GM12873 (cell line): ENCODE measurements at regions not wholly inside any gene's neighbourhood (a gene's known extent, or its start where the extent isn't known, plus 50 kb on each side); places are given as distances from the start of the nearest gene placed in this dataset.

Experiments used
- TF ChIP-seq, protein P1 (sequence below): IDR thresholded peaks from 2 replicates; pipeline ENCODE4 v1.5.1; 2012; ENCODE audit warnings: low read depth, mild to moderate bottlenecking, moderate library complexity, low read length, control low read depth; ENCODE audit not compliant: insufficient read depth; ENCODE audit errors: missing control alignments

DNA sequence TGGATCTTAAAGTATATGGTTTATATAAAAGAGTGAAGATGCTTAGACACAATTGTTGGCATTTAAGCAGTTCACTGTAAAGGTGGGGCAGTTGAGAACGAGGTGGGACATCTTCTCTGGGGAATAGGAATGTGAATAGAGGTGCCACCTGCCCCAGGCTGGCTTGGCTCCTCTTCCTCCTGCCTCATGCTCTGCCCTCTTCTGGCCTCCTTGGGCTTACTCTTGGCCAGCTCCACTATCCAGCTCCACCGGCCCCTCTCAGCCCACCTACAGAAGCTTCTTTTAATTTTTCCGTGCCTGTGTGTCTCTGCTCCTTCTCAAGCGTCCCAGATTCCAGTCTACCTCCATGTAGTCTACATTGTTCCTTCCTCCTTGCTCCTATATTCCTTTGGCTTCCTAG is 122.1 kb downstream of the NUF2 start:
- TF ChIP-seq, protein P1, sequence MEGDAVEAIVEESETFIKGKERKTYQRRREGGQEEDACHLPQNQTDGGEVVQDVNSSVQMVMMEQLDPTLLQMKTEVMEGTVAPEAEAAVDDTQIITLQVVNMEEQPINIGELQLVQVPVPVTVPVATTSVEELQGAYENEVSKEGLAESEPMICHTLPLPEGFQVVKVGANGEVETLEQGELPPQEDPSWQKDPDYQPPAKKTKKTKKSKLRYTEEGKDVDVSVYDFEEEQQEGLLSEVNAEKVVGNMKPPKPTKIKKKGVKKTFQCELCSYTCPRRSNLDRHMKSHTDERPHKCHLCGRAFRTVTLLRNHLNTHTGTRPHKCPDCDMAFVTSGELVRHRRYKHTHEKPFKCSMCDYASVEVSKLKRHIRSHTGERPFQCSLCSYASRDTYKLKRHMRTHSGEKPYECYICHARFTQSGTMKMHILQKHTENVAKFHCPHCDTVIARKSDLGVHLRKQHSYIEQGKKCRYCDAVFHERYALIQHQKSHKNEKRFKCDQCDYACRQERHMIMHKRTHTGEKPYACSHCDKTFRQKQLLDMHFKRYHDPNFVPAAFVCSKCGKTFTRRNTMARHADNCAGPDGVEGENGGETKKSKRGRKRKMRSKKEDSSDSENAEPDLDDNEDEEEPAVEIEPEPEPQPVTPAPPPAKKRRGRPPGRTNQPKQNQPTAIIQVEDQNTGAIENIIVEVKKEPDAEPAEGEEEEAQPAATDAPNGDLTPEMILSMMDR = no peak

DNA sequence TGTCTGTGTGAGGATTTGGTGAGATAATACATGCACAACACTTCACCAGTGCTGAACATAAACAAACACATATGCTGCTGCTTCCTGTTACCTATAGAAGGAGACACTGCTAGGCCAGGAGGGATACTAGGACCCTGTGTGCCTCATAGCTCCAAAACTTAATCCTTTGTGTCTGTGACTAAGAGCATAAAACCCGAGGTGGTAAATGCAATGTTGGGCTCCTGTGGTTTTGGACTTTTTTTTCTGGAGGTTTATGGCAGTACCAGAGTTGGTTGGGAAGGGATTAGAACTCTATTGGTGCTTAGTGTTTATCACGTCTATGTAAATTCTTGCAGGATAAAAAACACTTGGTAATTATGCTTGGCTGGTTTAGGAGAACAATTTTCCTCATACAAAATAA is 122.9 kb downstream of the NUF2 start:
- TF ChIP-seq, protein P1 = no peak

DNA sequence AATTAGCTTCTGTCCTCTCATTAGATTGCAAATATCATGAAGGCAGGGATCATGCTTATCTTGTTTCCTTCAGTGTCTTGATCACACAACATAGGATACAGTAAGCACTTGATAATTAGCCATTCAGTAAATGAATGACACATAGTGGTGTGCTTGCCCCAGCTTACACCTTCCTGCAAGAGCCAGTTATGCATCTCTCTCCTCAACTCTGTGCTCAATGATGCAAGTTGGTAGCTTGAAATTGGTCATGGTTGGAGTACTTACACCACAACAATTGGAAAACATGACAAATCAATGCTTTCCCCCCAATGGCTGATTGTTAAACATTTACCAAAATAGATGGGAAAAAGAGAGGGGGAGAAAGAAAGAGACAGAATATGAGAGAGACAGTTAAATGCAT is 129.2 kb downstream of the NUF2 start:
- TF ChIP-seq, protein P1 = no peak

DNA sequence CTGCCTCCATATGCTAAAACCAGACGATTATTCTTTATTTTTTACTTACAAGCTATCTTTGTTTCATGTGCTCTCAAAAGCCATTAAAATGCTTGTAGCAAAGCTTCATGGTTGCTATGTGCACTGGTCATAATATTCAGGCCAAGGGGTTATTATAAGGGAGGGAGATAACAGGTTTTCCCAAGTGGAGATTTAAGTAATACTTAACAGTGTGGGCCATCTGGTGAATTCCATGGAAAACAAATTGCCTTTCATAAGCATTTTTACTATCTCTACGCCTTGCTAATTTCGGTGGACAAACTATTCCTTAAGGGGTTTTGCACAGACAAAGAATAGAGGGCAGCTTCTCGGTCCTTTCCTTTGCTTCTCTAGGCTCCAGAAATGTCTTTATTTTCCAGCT is 137.8 kb downstream of the NUF2 start:
- TF ChIP-seq, protein P1 = no peak

DNA sequence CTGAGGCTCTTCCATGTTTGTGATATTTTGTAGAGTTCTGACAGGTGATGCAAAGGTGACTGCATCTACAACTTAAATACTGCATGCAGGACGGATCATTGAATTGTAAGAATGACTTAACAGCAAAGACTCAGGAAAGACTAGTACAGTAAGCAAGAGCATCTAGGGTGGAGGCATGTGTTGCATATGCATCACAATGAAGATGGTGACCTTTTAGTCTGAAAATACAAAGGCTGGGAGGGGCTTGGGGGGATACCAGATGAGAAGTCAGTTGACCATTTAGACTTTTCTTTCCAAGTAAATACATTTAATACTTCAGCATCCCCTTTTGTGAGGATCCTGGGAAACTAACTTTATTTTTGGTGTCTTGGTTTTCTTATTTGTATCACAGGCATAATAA is 145.5 kb downstream of the NUF2 start:
- TF ChIP-seq, protein P1 = no peak

DNA sequence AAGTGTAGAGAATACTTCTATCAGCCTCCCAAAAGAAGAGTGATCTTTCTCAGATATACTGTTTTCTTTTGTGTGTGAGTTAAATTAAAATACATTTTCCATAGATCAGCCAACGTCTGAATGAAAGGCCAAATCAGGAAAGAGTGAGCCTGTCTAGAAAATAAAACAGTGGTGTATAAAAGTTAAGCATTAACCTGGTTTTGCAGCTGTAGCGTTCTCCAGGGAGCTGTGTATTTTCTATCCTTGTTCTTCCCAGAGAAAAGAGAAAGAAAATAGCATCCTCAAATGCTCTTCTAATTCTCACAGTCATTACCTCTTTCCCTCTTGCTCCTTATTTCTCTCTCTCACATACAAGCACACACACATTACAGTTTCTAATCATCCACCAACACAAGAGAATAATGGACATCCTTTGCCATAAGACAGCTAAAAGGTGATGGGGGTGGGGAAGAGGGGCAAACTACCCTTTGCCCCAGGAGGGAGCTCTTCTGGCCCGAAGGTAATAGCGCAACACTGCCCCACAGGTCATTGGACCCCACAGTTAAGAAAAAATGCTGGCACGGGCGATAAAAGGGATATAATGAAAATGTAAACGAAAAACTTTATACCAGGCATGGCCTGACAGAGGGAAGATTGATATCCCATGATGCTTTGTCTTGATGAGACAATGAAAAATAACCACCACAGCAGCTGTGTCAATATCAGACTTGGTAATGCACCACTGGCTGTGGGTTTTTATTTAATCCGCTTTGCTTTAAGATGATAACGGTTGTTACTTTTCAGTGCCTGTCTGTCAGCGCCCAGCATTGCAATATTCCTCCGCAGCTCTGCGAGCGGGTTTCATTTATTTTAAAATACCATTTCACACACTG is 150.3 kb downstream of the NUF2 start:
- TF ChIP-seq, protein P1 = no peak

DNA sequence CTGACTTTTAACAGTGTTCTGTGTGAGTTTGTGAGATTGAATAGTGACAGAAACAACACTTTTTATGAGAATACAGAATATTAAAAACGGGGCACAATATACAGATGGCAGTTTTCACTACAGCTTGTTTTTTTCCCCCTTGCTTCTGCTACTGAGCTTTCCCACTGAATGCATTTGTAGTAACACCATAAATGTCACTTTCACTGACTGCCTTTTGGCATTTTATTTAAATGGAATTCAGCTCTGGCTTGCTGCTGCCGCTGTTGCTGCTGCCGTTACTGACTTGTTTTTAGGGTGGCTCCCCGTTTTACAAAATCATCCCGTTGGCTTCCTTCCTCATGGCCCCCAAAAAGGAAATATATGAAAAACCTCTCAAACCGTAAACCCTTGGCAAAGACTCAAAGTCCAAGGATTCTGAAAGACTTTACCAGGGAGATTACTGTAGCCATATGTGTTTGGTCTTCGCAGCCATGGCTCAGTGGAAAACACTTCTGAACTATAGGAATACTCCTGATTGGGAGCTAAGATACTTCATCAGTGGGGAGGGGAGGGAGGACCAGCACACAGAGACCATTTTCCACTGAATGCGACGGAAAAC is 151.0 kb downstream of the NUF2 start:
- TF ChIP-seq, protein P1 = no peak
